ENCODE measurements at regions not wholly inside any gene's neighbourhood (a gene's known extent, or its start where the extent isn't known, plus 50 kb on each side); places are given as distances from the start of the nearest gene placed in this dataset.
A peak's percentile ranks its signal among the peaks of the same experiment; 100 is the strongest.
"Not testable (repeated sequence)": the region's sequence is repeated elsewhere in the genome, so short reads cannot be mapped to it uniquely, and the experiment has no call there.

DNA sequence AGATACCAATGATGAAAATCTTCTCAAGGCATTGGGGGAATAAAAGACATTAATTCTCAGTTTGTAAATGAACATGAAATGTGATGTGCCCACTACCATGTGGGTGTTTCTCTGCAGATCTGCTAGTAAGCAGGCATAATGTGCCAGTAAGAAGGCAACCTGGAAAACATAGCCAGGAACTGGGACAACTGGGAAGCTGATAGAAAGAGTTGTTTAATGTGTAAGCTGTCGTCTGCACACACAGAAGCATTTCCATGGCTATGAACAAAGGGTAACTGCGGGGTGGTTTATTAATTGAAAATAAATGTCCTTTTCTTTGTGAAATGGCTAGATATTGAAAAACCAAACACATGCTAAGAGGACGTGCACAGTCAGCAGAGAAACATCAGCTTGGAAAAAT, 52.0 kb downstream of the ZC3H11B start:
- no peak for DNase-seq (ENCODE audit: low spot score)

DNA sequence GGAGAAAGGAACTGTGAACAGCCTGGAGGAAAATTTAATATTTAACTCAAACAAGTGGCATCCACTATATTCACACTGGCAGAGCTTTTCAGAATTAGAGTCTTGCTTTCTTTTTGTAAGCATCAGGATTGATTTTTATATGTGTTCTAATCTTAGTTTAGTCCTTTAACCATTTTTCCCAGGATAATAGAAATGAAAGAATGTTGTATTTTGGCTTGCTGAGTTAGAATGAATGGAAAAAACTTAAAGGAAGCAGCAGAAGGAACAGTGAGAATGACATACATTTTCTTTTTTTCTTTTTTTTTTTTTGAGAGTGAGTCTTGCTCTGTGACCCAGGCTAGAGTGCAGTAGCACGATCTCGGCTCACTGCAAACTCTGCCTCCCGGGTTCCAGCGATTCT, 53.0 kb downstream of the ZC3H11B start:
- no peak for DNase-seq (ENCODE audit: low spot score)

DNA sequence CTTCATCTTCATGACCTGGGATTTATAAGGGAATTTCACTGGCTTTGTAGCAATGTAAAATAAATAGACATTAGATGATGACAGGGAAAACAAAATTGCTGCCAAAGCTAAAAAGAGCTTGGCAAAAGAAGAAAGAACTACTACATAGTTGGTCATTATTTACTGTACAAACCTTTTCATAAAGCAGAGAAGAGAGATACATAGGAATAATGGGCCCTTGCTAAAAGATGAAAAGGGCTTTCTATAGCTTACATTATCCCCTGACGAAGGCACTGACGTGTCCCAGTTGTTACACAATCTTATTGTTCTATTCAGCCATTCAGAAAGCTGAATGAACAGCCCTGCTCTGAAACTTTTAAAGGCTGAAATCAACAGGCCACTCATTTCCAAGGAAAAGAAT, 57.1 kb downstream of the ZC3H11B start:
- no peak for DNase-seq (ENCODE audit: low spot score)

DNA sequence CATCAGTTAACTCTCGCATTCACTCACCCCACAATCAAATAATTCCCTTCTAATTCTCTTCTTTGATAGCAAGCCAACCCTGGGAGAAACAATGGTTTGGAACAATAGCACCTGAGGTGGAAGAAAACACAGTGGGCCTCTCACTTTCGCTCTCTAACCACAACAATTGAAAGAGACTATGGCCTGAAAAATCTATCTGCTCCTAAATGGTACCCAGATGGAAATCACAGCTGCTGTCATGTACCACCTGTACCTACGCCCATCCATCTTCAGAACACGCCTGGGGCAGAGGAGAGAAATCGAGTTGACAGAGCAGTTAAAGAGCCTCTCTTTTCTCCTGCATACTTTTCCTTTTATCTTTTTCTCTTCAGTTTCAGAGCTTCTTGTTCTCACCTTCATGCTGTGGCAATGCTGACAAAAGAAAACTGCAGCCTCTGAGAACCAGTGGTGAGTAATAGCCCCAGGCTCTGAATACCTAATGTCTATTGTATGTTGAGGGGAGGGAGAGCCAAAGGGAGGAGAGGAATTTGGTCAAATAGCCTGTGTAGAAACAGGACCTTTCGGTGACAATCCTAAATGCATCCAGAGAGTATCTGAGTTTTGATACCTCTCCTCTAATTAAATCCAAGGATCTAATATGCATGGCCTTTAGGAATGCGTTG, 57.7 kb downstream of the ZC3H11B start:
- DNase-seq (ENCODE audit: low spot score), result peak; percentile 24

DNA sequence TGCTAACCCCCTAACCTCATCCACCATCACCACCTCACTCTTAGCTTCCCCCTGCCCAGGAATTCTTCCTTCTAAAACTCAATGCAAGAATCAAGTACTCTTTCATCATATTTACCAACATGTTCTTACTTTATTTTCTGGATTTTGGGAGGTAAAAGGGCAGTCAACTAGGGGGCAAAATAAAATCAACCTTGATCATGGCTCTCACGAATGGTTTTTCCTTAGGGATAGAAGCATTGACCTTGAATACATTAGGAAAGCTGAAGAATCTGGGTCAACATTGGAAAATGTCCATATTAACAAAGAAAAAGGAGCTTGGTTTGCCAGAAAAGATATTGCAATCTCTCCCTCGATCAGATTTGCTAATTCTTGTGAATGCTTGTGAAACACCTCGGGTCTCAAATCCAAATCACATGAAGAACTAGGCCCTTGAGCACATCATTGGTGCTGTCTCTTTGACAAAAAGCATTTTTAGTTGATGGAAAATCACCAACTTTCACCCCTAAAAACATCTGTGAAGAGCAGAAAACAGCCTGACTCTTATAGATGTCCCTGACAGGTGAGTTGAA, 58.9 kb downstream of the ZC3H11B start:
- no peak for DNase-seq (ENCODE audit: low spot score)

DNA sequence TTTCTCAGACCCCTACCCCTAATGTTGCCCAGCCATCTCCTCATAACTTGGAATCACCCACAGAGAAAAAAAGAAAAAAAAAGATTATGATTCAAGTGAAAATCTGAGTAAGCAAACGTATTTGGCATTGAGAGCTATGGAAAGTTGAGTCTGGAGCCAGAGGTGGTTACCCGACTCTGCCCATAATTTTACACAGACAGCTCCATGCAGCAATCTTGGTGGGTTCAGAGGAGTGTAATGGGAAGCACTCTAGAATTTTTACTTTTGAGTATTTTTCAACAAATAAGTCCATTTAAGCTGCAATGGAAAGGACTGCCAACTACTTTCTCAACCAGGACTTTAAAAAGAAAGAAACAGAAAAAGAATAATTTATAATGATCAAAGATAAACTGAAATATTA, 62.7 kb downstream of the ZC3H11B start:
- DNase-seq (ENCODE audit: low spot score), result no peak

- no peak for DNase-seq (ENCODE audit: low spot score)
Observed at GRCh38 chr1:219549215-219549614, 63.7 kb downstream of the ZC3H11B start.

- no peak for DNase-seq (ENCODE audit: low spot score)
Observed at GRCh38 chr1:219548386-219548785, 64.5 kb downstream of the ZC3H11B start.

GRCh38 chr1:219545756-219546155, 67.1 kb downstream of the ZC3H11B start:
- not testable (repeated sequence) for DNase-seq (ENCODE audit: low spot score)

GRCh38 chr1:219544163-219544846, 68.6 kb downstream of the ZC3H11B start:
- no peak for DNase-seq (ENCODE audit: low spot score)

DNA sequence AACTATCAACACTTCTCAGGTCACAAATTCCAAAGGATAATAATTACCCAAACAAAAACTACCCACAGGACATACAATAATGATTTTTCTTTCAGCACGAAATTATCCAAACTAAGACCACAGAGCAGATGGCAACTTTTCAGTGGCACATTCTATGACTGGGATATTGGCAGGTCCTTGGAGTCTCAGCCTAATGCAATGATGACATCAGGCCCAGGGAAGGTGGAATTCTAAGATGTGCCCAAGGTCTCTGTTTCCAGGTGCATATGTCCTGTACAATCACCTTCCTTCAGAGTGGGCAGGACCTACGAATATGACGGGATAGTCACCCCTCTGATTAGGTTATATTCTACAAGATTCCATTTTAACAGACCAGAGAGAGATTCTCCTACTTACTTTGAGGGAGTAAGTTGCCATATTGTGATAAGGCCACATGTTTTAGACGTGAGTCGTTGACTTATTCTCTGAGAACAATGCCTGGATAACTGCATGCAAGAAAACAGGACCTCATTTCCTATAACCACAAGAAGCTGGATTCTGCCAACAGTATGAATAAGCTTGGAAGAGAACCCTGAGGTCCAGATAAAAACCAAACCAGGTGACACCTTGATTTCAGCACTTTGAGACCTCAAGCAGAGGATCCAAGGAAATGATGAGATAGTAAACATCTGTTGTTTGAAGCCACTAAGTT, 69.9 kb downstream of the ZC3H11B start:
- DNase-seq (ENCODE audit: low spot score), result peak; percentile 50

GRCh38 chr1:219541946-219542345, 71.0 kb downstream of the ZC3H11B start:
- no peak for DNase-seq (ENCODE audit: low spot score)

- no peak for DNase-seq (ENCODE audit: low spot score)
Observed at GRCh38 chr1:219539645-219540254, 73.2 kb downstream of the ZC3H11B start.

GRCh38 chr1:219538886-219539285, 74.0 kb downstream of the ZC3H11B start:
- DNase-seq (ENCODE audit: low spot score), result no peak

DNA sequence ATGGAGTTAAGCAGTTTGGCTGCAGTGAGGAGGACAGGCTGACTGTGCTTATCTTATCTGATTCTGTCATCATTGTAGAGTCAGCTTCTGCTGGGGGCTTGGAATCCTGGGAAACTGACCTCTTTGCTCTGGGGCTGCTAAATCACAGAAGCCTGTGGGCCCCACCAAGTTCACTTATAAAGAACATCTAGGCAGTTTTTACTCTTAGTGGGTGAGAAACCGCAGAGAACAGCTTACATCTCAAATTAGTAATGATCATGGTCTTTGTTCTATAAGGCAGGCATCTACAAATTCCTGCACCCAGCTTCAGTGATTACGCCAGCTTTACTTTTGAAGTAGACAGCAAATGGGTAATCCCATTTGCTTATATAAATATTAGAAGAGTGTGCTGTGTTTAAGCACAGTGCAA, 75.7 kb downstream of the ZC3H11B start:
- no peak for DNase-seq (ENCODE audit: low spot score)

- DNase-seq (ENCODE audit: low spot score), result no peak
Observed at GRCh38 chr1:219536038-219536437, 76.9 kb downstream of the ZC3H11B start.

DNA sequence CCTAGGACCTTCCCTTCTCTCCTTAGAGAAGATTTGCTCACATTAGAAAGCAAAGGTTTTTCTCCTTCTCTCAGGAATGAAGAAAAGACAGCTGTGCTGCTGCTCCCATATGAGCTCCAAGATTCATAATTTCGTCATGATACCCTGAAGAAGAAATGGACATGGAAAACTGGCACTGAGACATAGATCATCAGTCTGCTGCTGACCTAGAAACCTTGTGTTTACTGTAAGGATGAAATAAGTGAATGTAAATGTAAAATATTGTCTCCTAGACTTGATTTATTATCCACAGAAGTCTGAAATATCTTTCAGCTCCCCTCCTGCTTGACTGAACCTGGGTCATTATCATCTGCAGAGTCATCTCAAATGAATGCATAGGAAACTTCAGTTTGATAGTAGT, 77.9 kb downstream of the ZC3H11B start:
- no peak for DNase-seq (ENCODE audit: low spot score)

DNA sequence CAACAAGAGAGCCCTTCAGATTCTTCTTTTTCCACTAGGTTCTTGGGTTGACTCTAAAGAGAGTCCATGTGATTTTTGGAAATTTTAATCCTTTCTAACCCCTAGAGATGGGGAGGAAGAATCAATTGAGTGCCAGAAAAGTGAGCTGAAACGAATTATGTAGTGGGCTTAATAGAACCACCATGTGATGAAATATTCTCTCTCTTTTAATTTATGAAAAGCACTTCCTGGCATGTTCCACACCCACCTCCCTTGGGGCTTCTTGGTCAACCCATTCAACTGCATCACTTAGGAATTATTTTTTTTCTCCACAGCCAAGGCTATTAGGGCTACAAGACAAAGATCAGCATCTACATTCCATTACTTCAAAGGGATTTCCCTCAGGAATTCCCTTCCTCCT, 79.6 kb downstream of the ZC3H11B start:
- no peak for DNase-seq (ENCODE audit: low spot score)

- DNase-seq (ENCODE audit: low spot score), result no peak
Observed at GRCh38 chr1:219529116-219529515, 83.8 kb downstream of the ZC3H11B start.

DNA sequence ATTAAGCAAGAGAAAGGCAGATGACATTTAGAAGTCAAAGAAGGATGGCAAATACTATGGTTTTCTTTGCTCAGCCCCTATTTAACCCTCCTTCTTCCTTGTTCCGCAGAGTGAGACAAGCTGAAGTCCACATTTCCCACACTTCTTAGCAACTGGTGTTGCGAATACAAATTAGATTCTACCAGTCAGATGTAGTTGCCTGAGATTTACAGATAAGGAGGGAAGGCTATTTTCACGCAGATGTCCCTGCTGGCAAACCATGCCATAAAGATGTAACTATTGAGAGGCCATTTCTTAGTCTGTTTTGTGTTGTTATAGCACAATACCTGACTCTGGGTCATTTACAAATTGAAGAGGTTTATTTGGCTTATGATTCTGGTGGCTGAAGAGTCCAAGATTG, 84.3 kb downstream of the ZC3H11B start:
- no peak for DNase-seq (ENCODE audit: low spot score)

- no peak for DNase-seq (ENCODE audit: low spot score)
Observed at GRCh38 chr1:219527994-219528393, 84.9 kb downstream of the ZC3H11B start.

DNA sequence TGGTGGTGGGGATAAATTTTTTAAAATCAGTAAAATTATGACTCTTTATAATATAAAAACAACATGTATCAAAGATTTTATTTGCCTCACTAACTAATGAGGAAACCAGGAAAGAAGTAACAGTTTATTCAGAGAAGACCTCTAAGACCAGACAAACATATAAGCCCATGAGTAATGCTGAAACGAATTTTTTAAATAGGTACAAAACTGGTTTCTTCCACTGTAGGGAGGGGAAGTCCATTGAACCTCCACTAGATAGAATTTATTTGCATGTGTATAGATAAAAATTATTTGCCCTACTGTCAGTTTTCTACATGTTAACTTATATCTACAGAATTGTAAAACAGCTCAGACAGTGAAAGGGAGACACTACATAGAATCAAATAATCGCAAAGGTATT, 86.8 kb downstream of the ZC3H11B start:
- DNase-seq (ENCODE audit: low spot score), result no peak

All from A172 (cell line).